GM12878 (cell line): ENCODE measurements at regions not wholly inside any gene's neighbourhood (a gene's known extent, or its start where the extent isn't known, plus 50 kb on each side); places are given as distances from the start of the nearest gene placed in this dataset.

Experiments used
- ATAC-seq: fragments of 200-7000 bp; cut with Tn5 transposase; 3 replicates; pipeline ENCODE4 v1.9.1; 2020; ENCODE audit warnings: mild to moderate bottlenecking, moderate library complexity
- BruUV-seq: library from RNA; stranded (reverse); fragments of 400-500 nt; replicated peaks from 2 replicates; lab custom pipeline; 2021; lab: Mats Ljungman, UMichigan
- CTCF ChIA-PET: fragments of 300-600 bp; sonication (Branson Sonifier 250); formaldehyde crosslinking; extraction: SDS; loops from one replicate; lab custom pipeline; 2021; ENCODE audit warnings: inconsistent platforms; lab: Yijun Ruan, JAX
- POLR2A ChIA-PET: fragments of 350-600 bp; formaldehyde crosslinking; extraction: SDS; loops from one replicate; lab custom pipeline; 2021; ENCODE audit warnings: inconsistent platforms; lab: Charles Lee
- RAD21 ChIA-PET: fragments of 300-600 bp; sonication (Branson Sonifier 250); formaldehyde crosslinking; loops from one replicate; lab custom pipeline; 2023; ENCODE audit warnings: antibody characterized with exemption; ENCODE audit not compliant: unreplicated experiment; lab: Charles Lee
- SMC1A ChIA-PET: fragments of 300-600 bp; sonication (Branson Sonifier 250); formaldehyde crosslinking; loops from one replicate; lab custom pipeline; 2023; ENCODE audit not compliant: unreplicated experiment, uncharacterized antibody; lab: Charles Lee
- DNase-seq: peaks from one replicate; pipeline ENCODE4 v3.0.0-alpha.2; 2011; ENCODE audit warnings: low read depth, low spot score
- FAIRE-seq: peaks from 3 replicates; lab custom pipeline; 2011; peaks lifted over from hg19 to GRCh38; lab: Jason Lieb, UNC
- H2AFZ ChIP-seq: 2 replicates; pipeline ENCODE4 v1.6.0; 2011; ENCODE audit warnings: low read depth, low read length, control low read depth; ENCODE audit not compliant: control insufficient read depth
- H3K27ac ChIP-seq: 2 replicates; pipeline ENCODE4 v1.5.1; 2011; ENCODE audit warnings: control low read depth; ENCODE audit not compliant: control insufficient read depth, insufficient read depth
- H3K27me3 ChIP-seq, 2 experiments: replicated peaks in 1 of 2; 2 replicates each; pipeline versions ENCODE4 v1.6.0 to v1.6.1; 2011; ENCODE audit warnings: low read length in 1 of 2; ENCODE audit not compliant: control insufficient read depth in 2 of 2, insufficient read depth in 2 of 2
- H3K36me3 ChIP-seq, 2 experiments: 2 replicates each; pipeline ENCODE4 v1.5.1; 2011; ENCODE audit warnings: low read length in 1 of 2; ENCODE audit not compliant: control insufficient read depth in 2 of 2, insufficient read depth in 2 of 2
- H3K4me1 ChIP-seq: 2 replicates; pipeline ENCODE4 v1.6.1; 2011; ENCODE audit warnings: mild to moderate bottlenecking, low read length, moderate library complexity, mixed read lengths; ENCODE audit not compliant: control insufficient read depth, insufficient read depth
- H3K4me2 ChIP-seq: 2 replicates; pipeline ENCODE4 v1.6.0; 2011; ENCODE audit warnings: control low read depth; ENCODE audit not compliant: control insufficient read depth, insufficient read depth
- H3K4me3 ChIP-seq: fragments of 200-600 bp; sonication (generic); 2 replicates; pipeline ENCODE4 v1.5.1; 2016
- H3K79me2 ChIP-seq: 2 replicates; pipeline ENCODE4 v1.6.0; 2011; ENCODE audit warnings: low read length; ENCODE audit not compliant: control insufficient read depth, insufficient read depth
- H3K9ac ChIP-seq: 2 replicates; pipeline ENCODE4 v1.8.0; 2011; ENCODE audit warnings: low read length, control low read depth, mixed read lengths; ENCODE audit not compliant: control insufficient read depth, insufficient read depth
- H3K9me3 ChIP-seq: replicated peaks from 3 replicates; pipeline ENCODE4 v1.5.1; 2011; ENCODE audit warnings: mild to moderate bottlenecking, low read length; ENCODE audit not compliant: control insufficient read depth, insufficient read depth
- H4K20me1 ChIP-seq: 2 replicates; pipeline ENCODE4 v1.6.0; 2011; ENCODE audit not compliant: control insufficient read depth, insufficient read depth
- CUX1 ChIP-seq: IDR thresholded peaks from 2 replicates; pipeline ENCODE4 v1.6.1; 2012; ENCODE audit warnings: improper control_type of control experiment, low read depth, low read length; ENCODE audit not compliant: insufficient replicate concordance
- MTA2 ChIP-seq: fragments of 450-650 bp; IDR thresholded peaks from 2 replicates; pipeline ENCODE4 v1.6.1; 2016; ENCODE audit warnings: low read depth, mild to moderate bottlenecking, moderate library complexity
- WGBS: methylation state at CpG from one replicate; pipeline ENCODE4 v1.1.6; 2016; ENCODE audit warnings: low lambda C conversion rate; ENCODE audit not compliant: insufficient replicate concordance, insufficient coverage; ENCODE audit errors: missing lambda C conversion rate; 5-methylcytosine and 5-hydroxymethylcytosine counted together
- in situ Hi-C: fragments of 300-500 bp; cut with MboI; formaldehyde crosslinking; loops from 9 replicates; pipeline ENCODE4 v1.14.3; 2018; ENCODE audit warnings: mixed read lengths
- intact Hi-C: fragments of 100-400 bp; cut with micrococcal nuclease; formaldehyde crosslinking; loops from one replicate; pipeline ENCODE4 v1.14.2; 2022; ENCODE audit not compliant: unreplicated experiment

GRCh38 chr7:11233871-11234270, 260.2 kb downstream of the PHF14 start:
- SMC1A ChIA-PET: interaction anchor here (0.6 kb wide), 1 partner anchor 20 kb away, joined by 3 read pairs; no protein-coding TSS in a partner anchor
- Histone ChIP-seq H3K27ac (no peak overlapping the region), H2AFZ (no peak overlapping the region), H3K9me3 (no peaks in the 10 kb centered on the region), H3K9ac (no peak overlapping the region), H3K27me3 (no peaks in the 10 kb centered on the region; a peak in 1 of 4 replicates), H4K20me1 (no peaks in the 10 kb centered on the region), H3K79me2 (no peaks in the 10 kb centered on the region), H3K4me3 (no peak overlapping the region), H3K4me2 (no peak overlapping the region), H3K36me3 (no peaks in the 10 kb centered on the region), H3K4me1 (no peaks in the 10 kb centered on the region)
- ATAC-seq (no peak), FAIRE-seq (no peak), DNase-seq (no peak)
- RAD21 ChIA-PET: no interaction called here
- WGBS: 3% methylated on average over 2 of the region's 2 CpGs
- BruUV-seq: no TSS peak
- CTCF ChIA-PET: no interaction called here
- in situ Hi-C loops (no loop called here), intact Hi-C loops (no loop called here)
- POLR2A ChIA-PET: no interaction called here
- TF ChIP-seq MTA2 (no peak), CUX1 (no peak)
